ENCODE measurements at regions not wholly inside any gene's neighbourhood (a gene's known extent, or its start where the extent isn't known, plus 50 kb on each side); places are given as distances from the start of the nearest gene placed in this dataset.
A peak's percentile ranks its signal among the peaks of the same experiment; 100 is the strongest.

DNA sequence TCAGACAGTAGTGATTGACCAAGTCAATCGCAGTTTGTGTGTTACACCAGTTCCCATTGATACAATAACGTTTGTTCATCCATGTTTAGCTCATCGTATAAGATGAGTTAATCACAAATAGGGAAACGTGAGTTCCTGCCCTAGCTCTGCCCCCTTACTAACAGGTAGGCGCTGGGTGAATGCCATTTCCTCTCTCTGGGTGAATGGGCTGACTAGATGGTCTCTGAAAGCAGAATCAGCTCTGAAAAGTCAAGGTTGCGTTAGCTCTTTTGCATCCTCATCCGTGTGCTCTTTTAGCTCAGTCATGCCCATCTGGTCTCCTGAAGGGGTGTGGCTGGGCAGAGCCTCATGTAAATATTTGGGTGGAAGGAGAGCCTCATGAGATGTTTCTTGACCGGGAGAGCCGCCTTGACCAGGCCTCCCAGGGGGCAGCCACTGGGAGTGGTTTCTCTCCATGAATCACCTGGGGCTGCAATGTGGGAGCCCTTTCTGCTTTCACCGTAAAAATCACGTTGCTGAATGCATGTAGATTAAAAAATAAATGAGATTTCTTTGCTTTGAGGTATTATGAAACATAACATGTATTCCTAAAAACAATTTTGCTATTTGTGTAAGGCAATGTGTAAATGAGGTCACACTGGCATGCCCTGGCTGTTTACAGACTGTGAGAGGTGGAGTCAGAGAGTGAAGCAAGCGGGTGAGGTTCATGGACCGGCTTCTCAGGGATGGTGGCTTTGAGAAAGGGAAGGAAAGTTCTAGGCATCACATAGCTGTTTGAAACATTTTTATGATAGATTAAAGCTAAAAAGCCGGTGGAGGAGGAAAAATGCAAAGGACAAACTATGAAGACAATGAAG, 108.4 kb upstream of the RASGRP1 start:
- no peak for DNase-seq (ENCODE audit: low read depth)

DNA sequence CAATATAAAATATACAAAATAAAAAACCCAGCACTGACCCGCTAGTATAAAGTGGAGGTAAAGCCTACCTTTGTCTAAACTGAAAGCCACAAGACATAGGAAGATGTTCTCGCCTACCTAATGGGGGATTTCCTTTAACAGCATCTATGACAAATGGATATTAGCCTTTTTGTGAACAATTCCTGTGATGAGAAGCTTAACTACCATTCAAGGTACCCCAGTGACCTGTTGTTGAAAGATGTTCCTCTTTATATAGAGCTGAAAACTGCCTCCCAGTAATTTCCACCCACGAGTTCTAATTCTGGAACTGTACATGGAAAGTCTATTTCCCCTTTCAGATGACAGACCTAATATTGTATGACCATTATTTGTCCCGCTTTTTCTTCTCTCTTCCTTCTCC, 109.8 kb upstream of the RASGRP1 start:
- no peak for DNase-seq (ENCODE audit: low read depth)

DNA sequence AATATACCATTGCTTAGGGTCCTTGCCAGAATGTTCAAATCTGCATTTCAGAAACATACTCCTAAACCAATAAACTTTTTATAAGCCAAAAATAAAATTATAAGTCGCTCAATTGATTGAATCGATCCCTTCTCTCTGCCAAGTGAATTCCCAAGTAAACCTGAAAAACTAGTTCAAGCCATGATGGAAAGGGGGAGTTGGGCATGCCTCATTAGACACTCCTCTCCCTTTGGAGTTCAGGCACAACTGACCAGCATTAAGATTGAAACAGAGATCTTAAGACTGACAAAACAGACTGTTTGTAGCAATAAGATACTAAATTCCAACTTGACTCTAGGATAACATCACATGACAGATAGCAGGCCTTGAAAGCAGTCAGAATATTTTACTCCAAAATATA, 113.7 kb upstream of the RASGRP1 start:
- DNase-seq (ENCODE audit: low read depth): no peak

DNA sequence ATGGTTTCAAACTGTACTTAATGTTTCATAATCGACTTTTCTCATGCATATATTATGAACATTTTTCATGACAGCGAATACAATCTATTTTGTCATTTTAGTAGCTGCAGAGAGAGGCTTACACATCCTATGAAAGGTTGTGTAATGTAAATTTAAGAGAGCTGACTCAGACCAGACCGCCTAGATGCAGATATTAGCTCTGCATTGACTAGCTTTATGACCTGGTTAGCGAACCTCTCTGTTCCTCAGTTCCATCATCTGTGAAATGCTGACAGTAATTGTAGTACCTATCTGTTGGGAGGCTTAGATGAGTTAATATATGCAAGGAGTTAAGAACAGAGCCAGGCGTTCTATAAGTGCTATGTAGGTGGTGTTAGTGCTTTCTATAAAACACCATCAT, 116.2 kb upstream of the RASGRP1 start:
- no peak for DNase-seq (ENCODE audit: low read depth)

GRCh38 chr15:38682363-38682762, 117.7 kb upstream of the RASGRP1 start:
- no peak for DNase-seq (ENCODE audit: low read depth)

GRCh38 chr15:38682861-38683260, 118.2 kb upstream of the RASGRP1 start:
- no peak for DNase-seq (ENCODE audit: low read depth)

- no peak for DNase-seq (ENCODE audit: low read depth)
Measured at GRCh38 chr15:38683382-38684242, 119.0 kb upstream of the RASGRP1 start.

DNA sequence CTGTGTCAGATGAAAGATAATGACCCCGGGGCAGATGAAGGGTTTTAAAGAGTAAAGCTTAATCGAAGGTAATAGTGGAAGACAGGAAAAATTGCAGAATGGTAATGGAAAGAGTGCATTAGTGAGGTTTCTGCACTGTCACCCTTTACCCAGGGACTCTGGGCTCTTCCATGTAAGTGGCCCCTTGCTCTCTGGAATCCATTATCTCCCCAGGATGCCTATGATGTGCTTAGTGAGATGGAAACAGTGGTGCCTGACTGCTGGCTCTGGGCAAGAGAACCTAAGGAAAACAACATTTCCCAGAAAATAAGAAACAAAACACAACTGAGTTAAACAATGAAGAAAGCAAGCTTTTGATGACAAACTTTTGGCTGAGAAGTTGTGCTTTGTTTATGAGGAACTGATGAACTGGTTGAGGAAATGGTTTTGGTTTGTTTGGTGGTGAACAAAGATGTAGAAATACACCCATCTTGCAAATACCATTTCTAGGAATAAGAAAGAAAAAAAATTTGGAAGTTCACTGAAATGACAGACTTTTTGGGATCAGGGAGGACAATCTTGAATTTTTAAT, 119.9 kb upstream of the RASGRP1 start:
- no peak for DNase-seq (ENCODE audit: low read depth)

DNA sequence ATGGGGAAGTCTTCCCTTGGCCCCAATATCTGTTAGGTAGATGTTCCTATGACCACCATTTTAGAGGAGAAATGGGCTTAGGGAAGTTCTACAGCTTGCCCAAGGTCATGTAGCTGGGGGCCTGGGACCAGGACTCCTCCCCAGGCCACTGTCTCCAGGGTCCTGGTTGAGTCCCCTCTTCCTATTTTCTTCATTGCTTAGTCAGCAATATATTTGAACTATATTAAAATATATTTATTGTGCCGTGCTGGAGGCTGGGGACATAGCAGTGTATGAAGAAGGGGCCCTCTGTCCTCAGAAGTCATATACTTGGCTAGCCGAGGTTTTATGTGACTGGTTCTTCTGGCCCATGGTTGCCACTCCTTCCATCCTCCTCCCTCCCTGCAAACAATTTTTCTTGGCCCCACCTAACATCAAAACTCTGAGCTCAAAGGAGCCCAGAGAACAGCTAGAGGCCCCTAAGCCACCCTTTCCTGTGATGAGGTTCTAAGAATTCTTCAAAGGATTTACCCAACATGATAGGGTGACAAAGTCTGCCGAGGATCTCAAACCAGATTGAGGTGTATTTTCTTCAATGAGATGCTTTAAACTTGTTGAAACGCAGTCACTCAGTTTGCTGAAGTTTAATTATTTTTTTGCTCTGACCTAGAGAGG, 121.2 kb upstream of the RASGRP1 start:
- no peak for DNase-seq (ENCODE audit: low read depth)

DNA sequence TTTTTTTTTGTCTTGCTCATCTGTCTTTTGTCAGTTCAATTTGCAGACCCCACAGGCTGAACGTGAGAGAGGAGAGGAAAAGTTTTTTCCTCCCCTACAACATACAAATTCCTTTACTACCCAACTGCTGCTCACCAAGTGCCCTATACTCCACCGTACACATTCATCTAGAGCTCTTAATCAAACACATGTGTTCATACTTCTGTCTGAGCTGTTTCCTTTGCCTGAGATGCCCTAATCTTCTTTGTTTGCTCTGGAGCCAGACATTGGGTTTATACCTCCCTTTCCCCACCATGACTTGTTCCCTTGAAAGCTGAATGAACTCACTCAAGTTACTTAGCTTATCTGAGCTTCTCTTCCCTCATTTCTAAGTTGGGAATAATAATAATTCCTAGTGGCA, 122.7 kb upstream of the RASGRP1 start:
- no peak for DNase-seq (ENCODE audit: low read depth)

DNA sequence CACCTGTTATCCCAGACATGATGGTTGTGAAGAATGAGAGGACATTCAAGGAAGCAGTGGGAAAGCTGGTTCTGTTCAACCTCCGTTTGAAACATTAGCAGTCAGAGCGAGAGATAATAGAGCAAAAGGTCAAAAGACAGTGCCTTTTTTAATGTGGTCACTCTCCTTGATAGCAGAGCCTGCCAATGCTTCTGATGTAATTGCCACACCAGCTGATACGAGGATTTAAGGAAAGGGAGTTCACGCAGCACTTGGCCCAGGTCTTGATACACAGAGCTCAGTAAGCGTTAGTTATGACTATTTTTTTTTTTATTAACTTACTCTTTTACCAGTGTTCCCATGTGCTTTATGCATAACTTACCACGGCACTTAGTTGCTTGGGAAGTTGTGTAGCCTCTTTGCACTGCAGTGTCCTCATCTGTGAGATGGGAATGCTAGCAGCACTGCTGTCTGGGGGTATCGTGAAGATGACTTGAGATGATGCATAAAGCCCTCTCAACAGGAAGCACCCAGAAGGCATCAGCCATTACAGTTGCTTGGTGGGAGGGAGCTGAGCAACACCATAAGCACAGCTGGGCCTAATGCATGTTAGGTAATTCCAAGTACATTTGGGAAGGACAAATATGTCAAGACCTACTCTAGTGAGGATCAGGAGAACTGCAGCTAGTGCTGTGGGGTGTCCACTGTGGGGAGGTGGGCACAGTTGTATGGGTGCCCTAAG, 123.3 kb upstream of the RASGRP1 start:
- no peak for DNase-seq (ENCODE audit: low read depth)

DNA sequence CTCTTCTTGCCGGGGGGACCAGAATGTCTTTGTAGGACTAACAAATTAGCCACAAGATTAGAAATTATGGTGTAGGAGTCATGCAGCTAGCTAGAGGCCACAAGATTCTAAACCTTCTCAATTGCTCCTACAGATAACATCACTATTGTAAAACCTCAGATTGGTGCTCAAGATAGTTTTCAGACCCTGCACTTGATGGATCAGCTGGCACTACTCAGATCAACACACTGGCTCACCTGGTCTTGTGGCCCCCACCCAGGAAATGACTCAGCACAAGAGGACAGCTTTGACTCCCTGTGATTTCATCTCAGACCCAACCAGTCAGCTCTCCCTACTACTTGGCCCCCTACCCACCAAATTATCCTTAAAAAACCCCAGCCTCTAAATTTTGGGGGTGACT, 124.1 kb upstream of the RASGRP1 start:
- no peak for DNase-seq (ENCODE audit: low read depth)

DNA sequence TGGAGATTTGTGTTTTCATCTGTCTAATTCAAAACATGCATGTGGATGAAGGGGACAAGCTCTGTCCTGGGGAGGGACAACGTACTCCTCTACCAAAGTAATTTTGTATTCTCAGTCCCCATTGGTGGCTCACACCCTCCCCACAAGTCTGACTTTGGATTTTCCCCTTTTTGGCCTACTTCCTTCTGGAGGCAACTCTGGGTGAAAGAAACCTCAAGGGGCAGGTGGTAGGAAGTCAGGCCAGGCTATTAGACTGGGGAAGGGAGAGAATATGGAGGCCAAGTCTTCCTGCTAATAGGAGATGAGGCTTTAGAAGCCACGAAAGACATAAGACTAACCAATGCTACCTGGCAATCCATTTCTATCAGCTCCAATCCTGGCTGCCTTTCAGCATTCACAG, 124.9 kb upstream of the RASGRP1 start:
- DNase-seq (ENCODE audit: low read depth): no peak

GRCh38 chr15:38690216-38690615, 125.6 kb upstream of the RASGRP1 start:
- no peak for DNase-seq (ENCODE audit: low read depth)

DNA sequence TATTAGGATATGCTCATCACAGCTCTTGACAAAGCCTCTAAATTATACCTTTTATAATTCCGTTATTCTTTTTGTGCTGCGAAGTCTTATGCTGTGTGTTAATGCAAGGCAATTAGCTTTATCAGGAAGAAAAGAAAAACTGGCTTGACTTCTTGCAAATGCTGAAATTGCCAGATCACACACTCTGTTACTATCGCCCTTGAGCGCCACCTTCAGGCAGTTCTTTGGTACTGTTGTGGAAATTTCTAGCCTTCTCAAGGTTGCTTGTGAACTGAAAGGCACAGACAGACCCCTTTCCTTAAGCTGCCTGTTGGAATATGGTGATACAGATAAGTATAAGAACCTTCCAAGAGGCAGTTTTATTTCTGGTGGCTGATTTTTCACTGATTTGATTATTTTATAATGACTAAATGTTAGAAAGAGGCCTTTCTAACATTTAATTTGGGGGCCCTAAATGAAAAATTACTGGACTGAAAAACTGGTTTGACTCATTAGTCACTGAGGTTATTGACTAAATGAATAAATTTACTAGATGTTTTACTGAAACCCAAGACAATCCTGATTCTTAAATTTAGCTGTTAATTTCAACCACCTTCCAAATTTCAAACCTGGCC, 126.2 kb upstream of the RASGRP1 start:
- DNase-seq (ENCODE audit: low read depth): peak; percentile 53

DNA sequence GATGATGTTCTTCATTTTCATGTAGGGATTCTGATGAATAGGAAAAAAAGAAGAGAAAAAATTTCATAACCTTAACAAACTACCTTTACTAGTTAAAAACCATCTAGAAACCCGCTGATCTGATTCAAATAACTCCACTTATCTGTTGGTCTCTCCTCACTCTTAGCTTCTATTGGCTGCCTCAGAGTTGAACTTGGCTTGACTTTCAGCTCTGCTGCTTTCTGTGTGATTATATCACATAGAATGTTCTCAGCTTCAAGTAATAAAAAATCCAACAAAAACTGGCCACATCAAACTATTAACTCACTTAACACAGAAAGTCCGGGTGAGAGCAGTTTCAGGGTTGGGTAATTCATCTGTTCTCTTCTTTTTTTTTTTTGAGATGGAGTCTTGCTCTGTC, 126.8 kb upstream of the RASGRP1 start:
- DNase-seq (ENCODE audit: low read depth): no peak

GRCh38 chr15:38691965-38692788, 127.6 kb upstream of the RASGRP1 start:
- no peak for DNase-seq (ENCODE audit: low read depth)

DNA sequence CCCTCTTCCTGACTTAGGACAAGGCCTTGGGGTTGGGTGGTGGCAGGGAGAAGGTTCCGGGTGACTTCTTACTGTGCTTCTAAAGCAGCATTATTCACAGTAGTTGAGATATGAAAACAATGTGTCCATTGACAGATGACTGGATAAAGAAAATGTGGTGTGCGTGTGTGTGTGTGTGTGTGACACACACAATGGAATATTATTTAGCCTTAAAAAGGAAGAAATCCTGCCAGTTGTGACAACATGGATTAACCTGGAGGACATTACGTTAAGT, 128.1 kb upstream of the RASGRP1 start:
- no peak for DNase-seq (ENCODE audit: low read depth)

GRCh38 chr15:38695249-38696108, 130.9 kb upstream of the RASGRP1 start:
- no peak for DNase-seq (ENCODE audit: low read depth)
